Endometrial microvascular endothelial cells (primary cell): ENCODE measurements at regions not wholly inside any gene's neighbourhood (a gene's known extent, or its start where the extent isn't known, plus 50 kb on each side); places are given as distances from the start of the nearest gene placed in this dataset.
"Not testable (repeated sequence)": the region's sequence is repeated elsewhere in the genome, so short reads cannot be mapped to it uniquely, and the experiment has no call there.

ENCODE experiments used
- in situ Hi-C: cut with HindIII; loops from 2 replicates; pipeline ENCODE4 v1.10.0; 2017; ENCODE audit warnings: low sequenced_read_pairs, low pct_unique_long_range_greater_than_20kb; ENCODE audit errors: inconsistent ontology term

DNA sequence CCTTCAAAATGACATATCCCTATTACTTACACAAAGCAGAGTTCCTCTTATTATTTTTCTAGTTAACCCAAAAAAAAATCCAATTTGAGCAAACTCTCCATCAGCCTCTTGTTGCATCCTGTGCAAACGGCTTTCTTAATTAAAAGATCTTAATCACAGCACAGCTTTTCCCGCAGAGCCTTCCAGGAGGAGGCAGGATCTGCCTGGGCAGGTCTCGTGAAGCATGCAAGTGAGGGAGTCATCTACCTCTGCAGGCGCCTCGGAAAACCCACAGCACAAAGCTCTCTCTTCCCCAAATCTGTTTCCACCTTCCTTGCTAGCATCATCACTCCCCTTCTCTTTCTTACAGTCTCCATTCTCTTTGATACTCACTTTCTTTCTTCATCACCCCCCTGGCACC is 100.4 kb downstream of the EN1 start:
- in situ Hi-C loops, result no loop called here

GRCh38 chr2:118744682-118745181 is 102.7 kb downstream of the EN1 start:
- in situ Hi-C loops, result not testable (repeated sequence)

DNA sequence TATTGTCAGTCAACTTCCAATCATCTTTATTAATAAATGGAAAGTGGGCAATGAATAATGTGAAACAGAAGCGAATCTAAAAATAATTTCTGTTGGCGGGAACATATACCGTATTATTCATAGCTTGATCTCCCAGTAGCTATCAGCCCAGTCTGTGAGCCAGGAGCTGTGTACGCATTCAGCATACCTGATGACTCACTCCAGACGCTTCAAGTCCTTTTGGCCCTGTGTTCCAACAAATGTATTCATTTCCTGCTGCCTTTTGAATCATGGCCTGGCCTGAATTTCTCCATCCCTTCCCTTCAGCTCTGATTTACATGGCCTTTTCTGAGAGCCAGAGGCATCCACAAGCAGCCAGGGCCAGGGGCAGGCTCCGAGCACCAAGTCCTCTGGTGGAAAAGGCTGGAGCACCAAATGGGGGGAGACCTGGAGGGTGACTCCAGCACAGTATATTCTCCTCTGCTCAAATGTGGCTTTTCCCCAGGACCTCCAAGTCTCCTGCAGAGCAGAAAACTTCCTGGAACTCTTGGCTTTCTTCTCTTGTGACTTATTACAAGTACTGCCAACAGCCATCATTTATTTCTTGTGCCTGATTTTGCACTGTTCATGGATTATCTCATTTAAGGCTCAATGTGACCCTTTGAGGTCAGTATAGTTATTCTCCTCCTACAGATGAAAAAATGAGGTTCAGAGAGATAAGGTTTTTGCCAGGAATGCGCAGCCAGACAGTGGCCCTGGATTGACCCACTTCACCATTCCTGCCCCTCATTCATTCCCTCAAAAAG is 108.7 kb downstream of the EN1 start:
- in situ Hi-C loops, result no loop called here

GRCh38 chr2:118738106-118738505 is 109.3 kb downstream of the EN1 start:
- in situ Hi-C loops, result no loop called here

DNA sequence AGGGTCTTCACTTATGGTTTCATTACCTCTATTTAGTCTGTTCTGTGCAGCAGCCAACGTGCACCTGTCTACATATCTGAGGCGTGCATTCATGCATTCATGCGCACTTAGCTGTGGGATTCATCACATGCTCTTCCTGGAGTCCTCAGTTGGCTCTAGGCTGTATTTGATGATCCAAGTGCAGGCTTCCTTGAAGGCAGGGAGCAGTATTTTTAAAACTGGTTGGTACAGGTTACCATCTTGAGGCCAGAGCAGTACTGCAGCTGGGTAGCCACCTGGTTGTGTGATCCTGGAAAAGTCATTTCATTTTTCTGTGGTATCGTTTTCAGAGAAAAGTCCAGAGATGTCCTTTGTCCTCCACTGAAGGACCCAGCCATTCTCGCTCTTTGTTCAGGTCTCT is 109.8 kb downstream of the EN1 start:
- in situ Hi-C loops, result no loop called here

DNA sequence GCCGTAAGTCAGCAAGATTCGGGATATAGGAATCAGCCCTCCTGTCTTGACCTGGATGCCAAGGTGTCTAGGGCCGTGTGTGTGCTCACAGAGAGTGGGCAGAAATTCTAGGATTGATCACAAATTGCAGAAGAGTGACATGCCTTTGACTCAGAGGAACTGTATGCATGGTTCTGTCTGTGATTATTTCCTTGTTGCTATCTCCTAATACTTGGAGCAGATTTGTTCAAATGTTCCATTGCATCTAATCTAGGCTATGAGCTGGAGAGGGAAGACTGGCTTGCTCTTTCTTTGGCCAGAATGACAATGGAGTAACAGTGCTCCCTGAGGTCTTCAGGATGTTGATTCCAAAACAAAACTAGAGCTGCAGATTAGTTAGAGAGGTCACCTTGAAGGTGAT is 115.0 kb downstream of the EN1 start:
- in situ Hi-C loops, result no loop called here

DNA sequence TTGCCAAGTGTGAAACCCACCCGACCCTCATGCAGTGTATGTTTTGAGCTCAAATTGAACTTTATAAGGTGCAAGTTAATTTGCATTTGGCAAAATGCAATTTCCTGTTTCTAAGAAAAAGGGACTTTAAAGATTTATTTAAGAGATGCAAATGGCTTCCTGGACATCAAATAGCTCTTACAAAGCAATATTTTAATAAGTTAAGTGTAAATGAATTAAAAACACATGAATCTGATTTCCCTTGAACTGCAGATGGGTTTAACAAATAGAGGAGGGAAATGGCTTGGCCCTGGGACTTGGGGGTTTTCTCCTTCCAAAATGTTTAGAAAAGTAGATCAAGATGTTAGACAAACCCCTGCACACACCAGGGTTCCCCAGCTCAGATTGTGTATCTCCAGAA is 116.0 kb downstream of the EN1 start:
- in situ Hi-C loops, result no loop called here

DNA sequence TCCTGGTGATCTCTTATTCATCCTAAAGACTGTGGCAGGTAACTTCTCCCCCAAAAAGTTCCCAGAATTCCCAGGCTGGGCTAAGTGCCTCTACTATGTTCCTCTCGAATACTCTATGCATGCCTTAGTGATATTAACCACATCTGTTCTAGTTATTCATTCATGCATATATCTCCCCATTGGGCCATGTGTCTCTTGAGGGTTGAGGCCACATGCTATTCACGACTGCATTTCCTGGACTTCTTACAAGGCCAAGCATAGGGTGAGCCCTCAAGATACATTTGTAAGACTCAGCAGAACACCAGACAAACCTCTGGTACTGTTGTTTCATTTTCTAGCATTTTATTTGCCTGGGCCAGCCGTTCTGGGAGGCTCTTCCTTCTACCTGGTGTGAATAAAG is 117.0 kb downstream of the EN1 start:
- in situ Hi-C loops, result no loop called here

- in situ Hi-C loops, result no loop called here
Observed at GRCh38 chr2:118729760-118730159, 117.7 kb downstream of the EN1 start.

DNA sequence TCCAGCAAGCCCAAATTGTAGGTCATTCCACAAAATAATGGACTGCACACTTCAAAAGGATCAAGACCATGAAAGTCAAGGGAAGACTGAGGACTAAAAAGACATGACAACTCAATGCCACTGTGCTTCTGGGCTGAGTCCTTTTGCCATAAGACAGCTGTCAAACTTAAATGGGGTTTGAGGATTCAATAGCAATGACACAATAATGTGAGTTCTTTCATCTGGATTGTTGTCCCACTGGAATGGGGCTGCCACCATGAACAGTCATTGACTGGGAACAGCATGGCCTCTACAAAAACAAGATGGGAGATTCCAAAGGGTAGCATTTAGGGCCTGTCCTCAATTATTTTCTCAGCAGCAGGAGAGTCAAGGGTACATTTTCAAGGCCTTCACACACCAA is 118.5 kb downstream of the EN1 start:
- in situ Hi-C loops, result no loop called here

- in situ Hi-C loops, result no loop called here
Observed at GRCh38 chr2:118726821-118727220, 120.6 kb downstream of the EN1 start.

- in situ Hi-C loops, result no loop called here
Observed at GRCh38 chr2:118723394-118723793, 124.1 kb downstream of the EN1 start.

GRCh38 chr2:118722976-118723375 is 124.5 kb downstream of the EN1 start:
- in situ Hi-C loops, result no loop called here

GRCh38 chr2:118721817-118722551 is 125.5 kb downstream of the EN1 start:
- in situ Hi-C loops, result no loop called here

DNA sequence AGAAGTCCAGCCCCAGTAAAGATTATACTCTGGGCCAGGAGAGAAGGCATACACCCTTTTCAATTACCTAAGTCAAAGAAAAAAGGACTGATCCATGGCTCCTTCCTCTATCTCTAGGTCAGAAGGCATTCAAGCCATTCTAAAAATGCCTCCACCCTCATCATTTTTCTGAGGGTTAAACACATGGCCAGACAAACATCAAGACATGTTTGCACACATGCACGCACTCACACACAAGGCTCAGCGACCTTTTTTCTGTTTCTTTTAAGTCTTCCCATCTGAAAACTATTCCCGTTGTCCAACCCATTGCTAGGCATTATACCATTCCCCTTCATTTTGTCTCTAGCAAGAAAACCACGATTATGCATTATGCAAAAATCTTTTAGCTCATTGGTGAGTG is 126.6 kb downstream of the EN1 start:
- in situ Hi-C loops, result no loop called here

DNA sequence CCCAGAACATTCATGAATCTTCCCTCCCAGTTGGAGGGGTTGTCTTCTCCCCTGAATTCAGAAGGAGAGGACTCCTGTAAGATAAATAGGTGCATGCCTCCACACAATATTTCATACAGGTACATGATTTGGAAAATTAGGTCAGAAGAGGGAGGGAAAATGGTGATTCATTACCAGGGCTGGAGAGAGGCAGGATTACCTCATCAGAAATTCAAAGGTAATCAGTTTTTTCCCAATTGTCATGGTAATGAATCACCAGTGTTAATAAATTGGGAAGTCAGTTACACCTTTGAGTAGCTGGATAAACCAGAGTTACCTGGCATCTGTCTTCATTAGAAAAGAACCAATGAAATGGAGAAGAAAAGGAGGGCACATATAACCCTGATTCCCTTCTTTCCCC is 128.5 kb downstream of the EN1 start:
- in situ Hi-C loops, result no loop called here

DNA sequence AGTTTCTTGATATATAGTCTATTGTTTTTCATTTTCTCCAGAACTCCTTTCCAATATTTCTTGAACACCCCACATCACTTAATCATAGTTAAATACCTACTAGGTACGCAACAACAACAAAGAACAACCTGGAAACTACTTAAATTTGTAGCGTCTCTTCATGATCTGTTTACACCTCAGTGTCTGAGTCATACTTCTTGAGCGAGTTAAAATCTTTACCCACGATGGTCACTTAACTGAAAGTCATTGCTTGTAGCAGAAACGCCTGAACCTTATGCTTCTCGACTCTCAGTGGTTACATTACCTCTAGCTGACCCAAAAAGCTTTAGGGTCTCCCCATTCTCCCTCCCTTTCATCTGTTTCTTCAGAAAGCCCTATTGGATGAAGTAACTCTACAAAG is 131.3 kb downstream of the EN1 start:
- in situ Hi-C loops, result no loop called here

DNA sequence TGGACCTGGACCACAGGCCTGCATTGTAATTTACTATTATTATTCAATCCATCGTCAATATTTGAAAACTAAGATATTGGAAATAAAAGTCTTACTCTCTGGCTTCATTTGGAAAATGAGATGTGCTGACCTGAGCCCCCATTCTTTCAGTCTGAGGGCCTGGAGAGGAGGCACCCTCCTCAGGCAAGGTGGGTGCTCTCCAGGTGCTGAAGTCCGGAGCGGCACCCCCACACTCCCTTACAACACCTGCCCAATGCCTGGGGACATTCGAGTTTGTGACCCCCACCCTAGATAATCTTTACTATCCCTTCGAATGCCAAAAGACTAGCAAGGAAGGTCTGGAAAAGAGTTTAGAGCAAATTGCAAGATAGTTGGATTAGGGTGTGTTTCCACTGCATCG is 133.3 kb downstream of the EN1 start:
- in situ Hi-C loops, result no loop called here

DNA sequence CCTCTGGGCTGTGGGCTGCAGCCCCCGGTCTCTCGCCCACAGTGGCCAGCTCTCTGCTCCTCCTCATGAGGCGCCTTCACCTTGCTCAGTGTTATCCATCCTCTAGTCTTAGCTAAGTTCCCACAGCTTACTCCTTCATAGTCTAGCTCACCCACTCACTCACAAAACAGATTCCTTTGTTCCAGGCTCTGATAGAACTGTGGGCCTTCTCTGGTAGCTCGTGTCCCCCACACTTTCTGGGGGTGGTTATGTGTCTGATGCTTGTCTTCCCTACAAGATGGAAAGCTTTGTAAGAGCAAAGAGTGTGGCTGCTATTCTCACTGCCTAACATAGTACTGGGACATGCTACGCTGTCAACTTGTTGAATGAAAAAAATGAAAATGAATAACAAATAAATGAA is 135.8 kb downstream of the EN1 start:
- in situ Hi-C loops, result no loop called here

DNA sequence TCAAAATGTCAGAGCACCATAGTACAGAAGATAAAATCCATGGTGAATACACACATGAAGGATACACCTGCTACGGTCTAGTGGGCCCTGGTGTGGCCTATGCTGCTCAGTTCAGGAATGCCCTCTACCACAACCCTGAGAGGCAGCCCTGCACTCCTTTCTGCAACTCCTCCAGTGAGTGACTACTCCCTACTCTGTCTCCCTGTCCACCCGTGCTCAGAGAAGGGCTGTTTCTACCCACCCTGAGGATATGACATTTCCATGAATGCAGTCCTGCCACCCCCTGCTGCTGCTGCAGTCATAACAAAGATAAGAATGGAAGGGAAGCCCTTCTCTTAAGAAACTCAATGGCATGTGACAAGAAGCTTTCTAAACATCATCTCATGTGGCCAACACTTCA is 137.0 kb downstream of the EN1 start:
- in situ Hi-C loops, result no loop called here
